Neural cell (in vitro differentiated cells): ENCODE measurements at regions not wholly inside any gene's neighbourhood (a gene's known extent, or its start where the extent isn't known, plus 50 kb on each side); places are given as distances from the start of the nearest gene placed in this dataset.

ENCODE experiments used
- H2AFZ ChIP-seq: fragments of 200-600, 300-800 bp; sonication (generic), shearing (Covaris generic); 2 replicates; pipeline ENCODE4 v1.6.0; 2014; ENCODE audit warnings: low read depth, mild to moderate bottlenecking, antibody characterized with exemption, low read length, moderate library complexity
- H3F3A ChIP-seq: fragments of 200-600 bp; shearing (Covaris generic); 2 replicates; pipeline ENCODE4 v1.6.1; 2016; ENCODE audit warnings: mild to moderate bottlenecking, moderate library complexity, mixed read lengths, antibody characterized with exemption, low read length; ENCODE audit not compliant: insufficient read depth, poor library complexity, severe bottlenecking
- H3K27ac ChIP-seq: fragments of 200-600, 300-800 bp; sonication (generic), shearing (Covaris generic); 2 replicates; pipeline ENCODE4 v1.5.1; 2014; ENCODE audit warnings: mild to moderate bottlenecking, low read length, moderate library complexity
- H3K27me3 ChIP-seq: fragments of 300-800, 200-600 bp; sonication (generic), shearing (Covaris generic); 2 replicates; pipeline ENCODE4 v1.6.0; 2014; ENCODE audit warnings: mild to moderate bottlenecking, low read depth, low read length, moderate library complexity; ENCODE audit not compliant: insufficient read depth
- H3K36me3 ChIP-seq: fragments of 300-800, 200-600 bp; sonication (generic), shearing (Covaris generic); 2 replicates; pipeline ENCODE4 v1.5.1; 2014; ENCODE audit warnings: mild to moderate bottlenecking, antibody characterized with exemption, low read length, moderate library complexity; ENCODE audit not compliant: insufficient read depth
- H3K4me2 ChIP-seq: fragments of 300-800, 200-600 bp; sonication (generic), shearing (Covaris generic); 2 replicates; pipeline ENCODE4 v1.6.0; 2014; ENCODE audit warnings: mild to moderate bottlenecking, low read length
- H3K4me3 ChIP-seq: fragments of 300-800, 200-600 bp; sonication (generic), shearing (Covaris generic); 2 replicates; pipeline ENCODE4 v1.5.1; 2014; ENCODE audit warnings: mild to moderate bottlenecking, low read length, moderate library complexity
- H3K79me2 ChIP-seq: fragments of 200-600 bp; shearing (Covaris generic); replicated peaks from 2 replicates; pipeline ENCODE4 v1.6.0; 2014; ENCODE audit warnings: mild to moderate bottlenecking, low read length, moderate library complexity; ENCODE audit not compliant: insufficient read depth
- H3K9ac ChIP-seq: fragments of 300-800, 200-600 bp; sonication (generic), shearing (Covaris generic); 2 replicates; pipeline ENCODE4 v1.6.1; 2016; ENCODE audit warnings: mild to moderate bottlenecking, low read length, mixed read lengths
- H3K9me2 ChIP-seq: fragments of 200-600 bp; shearing (Covaris generic); 2 replicates; pipeline ENCODE4 v1.6.1; 2016; ENCODE audit warnings: mild to moderate bottlenecking, low read length, mixed read lengths; ENCODE audit not compliant: insufficient read depth
- H3K9me3 ChIP-seq: fragments of 200-600, 300-800 bp; sonication (generic), shearing (Covaris generic); 2 replicates; pipeline ENCODE4 v1.6.1; 2016; ENCODE audit warnings: mild to moderate bottlenecking, mixed run types, low read length, moderate library complexity, mixed read lengths
- H4K20me1 ChIP-seq: fragments of 200-600 bp; shearing (Covaris generic); 2 replicates; pipeline ENCODE4 v1.6.1; 2016; ENCODE audit warnings: mild to moderate bottlenecking, mixed run types; ENCODE audit not compliant: insufficient read depth
- EP300 ChIP-seq: fragments of 450-650 bp; conservative IDR thresholded peaks from 2 replicates; pipeline ENCODE4 v1.6.1; 2014; ENCODE audit warnings: antibody characterized with exemption, mild to moderate bottlenecking, moderate library complexity; ENCODE audit not compliant: poor library complexity, severe bottlenecking
- EZH2 ChIP-seq: fragments of 200-600, 300-800 bp; shearing (Covaris generic), sonication (generic); IDR thresholded peaks from 2 replicates; pipeline ENCODE4 v1.6.1; 2014; ENCODE audit warnings: antibody characterized with exemption, low read length, borderline replicate concordance, mild to moderate bottlenecking; ENCODE audit not compliant: insufficient read depth, poor library complexity, severe bottlenecking
- MXI1 ChIP-seq: fragments of 450-650 bp; conservative IDR thresholded peaks from 2 replicates; pipeline ENCODE4 v1.6.1; 2014; ENCODE audit warnings: antibody characterized with exemption, mild to moderate bottlenecking; ENCODE audit not compliant: poor library complexity, severe bottlenecking
- POLR2AphosphoS5 ChIP-seq: IDR thresholded peaks from 2 replicates; pipeline ENCODE4 v1.6.1; 2012
- RAD21 ChIP-seq: fragments of 450-650 bp; conservative IDR thresholded peaks from 2 replicates; pipeline ENCODE4 v1.6.1; 2014; ENCODE audit warnings: antibody characterized with exemption, mild to moderate bottlenecking, moderate library complexity
- SMC3 ChIP-seq: fragments of 450-650 bp; conservative IDR thresholded peaks from 2 replicates; pipeline ENCODE4 v1.6.1; 2014; ENCODE audit warnings: antibody characterized with exemption, mild to moderate bottlenecking, moderate library complexity; ENCODE audit not compliant: poor library complexity
- TAF1 ChIP-seq: IDR thresholded peaks from 2 replicates; pipeline ENCODE4 v1.6.1; 2012; ENCODE audit warnings: low read depth
- TF ChIP-seq, protein P1 (sequence below): fragments of 450-650 bp; IDR thresholded peaks from 2 replicates; pipeline ENCODE4 v1.5.1; 2014; ENCODE audit warnings: antibody characterized with exemption, mild to moderate bottlenecking, moderate library complexity; ENCODE audit not compliant: poor library complexity, severe bottlenecking
- TF ChIP-seq, protein P2 (sequence below): IDR thresholded peaks from 2 replicates; pipeline ENCODE4 v1.6.1; 2012; ENCODE audit warnings: borderline replicate concordance

DNA sequence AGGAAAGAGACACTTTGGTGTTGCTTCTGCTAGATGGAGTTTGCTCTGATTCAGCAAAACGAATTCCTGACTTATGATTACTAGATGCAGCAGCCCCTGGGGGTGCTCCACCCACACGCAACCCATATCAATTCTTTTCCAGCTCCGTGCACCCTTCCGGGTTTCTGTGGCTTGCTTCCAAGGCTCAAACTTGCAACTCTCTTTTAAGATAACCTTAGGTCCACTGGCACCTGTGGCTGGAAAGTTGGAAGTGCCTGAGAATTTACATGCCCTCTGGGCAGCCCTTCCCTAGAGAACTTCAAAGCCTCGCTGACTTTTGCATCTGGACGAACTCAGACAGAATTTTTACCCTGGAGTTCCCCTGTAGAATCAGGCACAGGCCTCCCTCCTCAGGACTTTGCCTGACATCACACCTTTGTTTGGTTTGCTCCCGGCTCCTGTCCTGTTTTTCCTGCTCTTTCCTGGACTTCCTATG lies 224.9 kb downstream of the SNX18 start:
- Histone ChIP-seq H3K36me3 (no peaks in the 10 kb centered on the region), H3K79me2 (no peaks in the 10 kb centered on the region), H3K27me3 (no peaks in the 10 kb centered on the region), H3K9me3 (no peaks in the 10 kb centered on the region), H3K9ac (no peak overlapping the region), H2AFZ (no peak overlapping the region), H3F3A (no peaks in the 10 kb centered on the region), H4K20me1 (no peaks in the 10 kb centered on the region), H3K9me2 (no peaks in the 10 kb centered on the region), H3K27ac (no peak overlapping the region), H3K4me3 (no peak overlapping the region), H3K4me2 (no peak overlapping the region)
- TF ChIP-seq EZH2 (no peak), TAF1 (no peak), SMC3 (no peak), EP300 (no peak)
- TF ChIP-seq, protein P1, sequence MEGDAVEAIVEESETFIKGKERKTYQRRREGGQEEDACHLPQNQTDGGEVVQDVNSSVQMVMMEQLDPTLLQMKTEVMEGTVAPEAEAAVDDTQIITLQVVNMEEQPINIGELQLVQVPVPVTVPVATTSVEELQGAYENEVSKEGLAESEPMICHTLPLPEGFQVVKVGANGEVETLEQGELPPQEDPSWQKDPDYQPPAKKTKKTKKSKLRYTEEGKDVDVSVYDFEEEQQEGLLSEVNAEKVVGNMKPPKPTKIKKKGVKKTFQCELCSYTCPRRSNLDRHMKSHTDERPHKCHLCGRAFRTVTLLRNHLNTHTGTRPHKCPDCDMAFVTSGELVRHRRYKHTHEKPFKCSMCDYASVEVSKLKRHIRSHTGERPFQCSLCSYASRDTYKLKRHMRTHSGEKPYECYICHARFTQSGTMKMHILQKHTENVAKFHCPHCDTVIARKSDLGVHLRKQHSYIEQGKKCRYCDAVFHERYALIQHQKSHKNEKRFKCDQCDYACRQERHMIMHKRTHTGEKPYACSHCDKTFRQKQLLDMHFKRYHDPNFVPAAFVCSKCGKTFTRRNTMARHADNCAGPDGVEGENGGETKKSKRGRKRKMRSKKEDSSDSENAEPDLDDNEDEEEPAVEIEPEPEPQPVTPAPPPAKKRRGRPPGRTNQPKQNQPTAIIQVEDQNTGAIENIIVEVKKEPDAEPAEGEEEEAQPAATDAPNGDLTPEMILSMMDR: no peak
- TF ChIP-seq, protein P2, sequence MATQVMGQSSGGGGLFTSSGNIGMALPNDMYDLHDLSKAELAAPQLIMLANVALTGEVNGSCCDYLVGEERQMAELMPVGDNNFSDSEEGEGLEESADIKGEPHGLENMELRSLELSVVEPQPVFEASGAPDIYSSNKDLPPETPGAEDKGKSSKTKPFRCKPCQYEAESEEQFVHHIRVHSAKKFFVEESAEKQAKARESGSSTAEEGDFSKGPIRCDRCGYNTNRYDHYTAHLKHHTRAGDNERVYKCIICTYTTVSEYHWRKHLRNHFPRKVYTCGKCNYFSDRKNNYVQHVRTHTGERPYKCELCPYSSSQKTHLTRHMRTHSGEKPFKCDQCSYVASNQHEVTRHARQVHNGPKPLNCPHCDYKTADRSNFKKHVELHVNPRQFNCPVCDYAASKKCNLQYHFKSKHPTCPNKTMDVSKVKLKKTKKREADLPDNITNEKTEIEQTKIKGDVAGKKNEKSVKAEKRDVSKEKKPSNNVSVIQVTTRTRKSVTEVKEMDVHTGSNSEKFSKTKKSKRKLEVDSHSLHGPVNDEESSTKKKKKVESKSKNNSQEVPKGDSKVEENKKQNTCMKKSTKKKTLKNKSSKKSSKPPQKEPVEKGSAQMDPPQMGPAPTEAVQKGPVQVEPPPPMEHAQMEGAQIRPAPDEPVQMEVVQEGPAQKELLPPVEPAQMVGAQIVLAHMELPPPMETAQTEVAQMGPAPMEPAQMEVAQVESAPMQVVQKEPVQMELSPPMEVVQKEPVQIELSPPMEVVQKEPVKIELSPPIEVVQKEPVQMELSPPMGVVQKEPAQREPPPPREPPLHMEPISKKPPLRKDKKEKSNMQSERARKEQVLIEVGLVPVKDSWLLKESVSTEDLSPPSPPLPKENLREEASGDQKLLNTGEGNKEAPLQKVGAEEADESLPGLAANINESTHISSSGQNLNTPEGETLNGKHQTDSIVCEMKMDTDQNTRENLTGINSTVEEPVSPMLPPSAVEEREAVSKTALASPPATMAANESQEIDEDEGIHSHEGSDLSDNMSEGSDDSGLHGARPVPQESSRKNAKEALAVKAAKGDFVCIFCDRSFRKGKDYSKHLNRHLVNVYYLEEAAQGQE: no peak

DNA sequence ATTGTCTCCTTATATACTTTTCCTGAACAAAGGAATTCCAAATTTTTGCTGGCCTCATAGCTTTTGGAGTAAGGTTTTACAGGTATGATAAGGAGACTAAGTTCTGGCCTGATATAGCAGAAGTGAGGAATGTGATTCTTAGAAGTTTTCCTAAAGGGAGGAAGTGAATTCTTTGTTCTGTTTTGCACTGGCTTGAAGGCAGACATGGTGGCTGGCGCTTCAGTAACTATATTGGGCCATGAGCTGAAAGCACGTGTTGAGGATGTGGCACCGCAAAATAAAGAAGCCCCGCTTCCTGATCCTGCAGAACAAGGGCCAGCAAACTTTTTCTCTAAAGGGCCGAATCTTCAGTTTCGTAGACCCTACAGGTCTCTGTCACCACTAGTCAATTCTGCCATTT lies 224.2 kb downstream of the SNX18 start:
- H4K20me1 ChIP-seq: no peaks in the 10 kb centered on the region
- H3K36me3 ChIP-seq: no peaks in the 10 kb centered on the region
- H3K27ac ChIP-seq: no peak overlapping the region
- no peaks in the 10 kb centered on the region for H3K9me3 ChIP-seq
- no peaks in the 10 kb centered on the region for H3K27me3 ChIP-seq
- H3F3A ChIP-seq: no peaks in the 10 kb centered on the region
- H3K4me2 ChIP-seq: no peak overlapping the region
- TF ChIP-seq EP300 (no peak), MXI1 (no peak), SMC3 (no peak), EZH2 (no peak), TAF1 (no peak), RAD21 (no peak), POLR2AphosphoS5 (no peak)
- TF ChIP-seq, protein P2: no peak
- TF ChIP-seq, protein P1: no peak
- no peak overlapping the region for H3K4me3 ChIP-seq
- H3K9me2 ChIP-seq: no peaks in the 10 kb centered on the region
- H2AFZ ChIP-seq: no peak overlapping the region
- no peak overlapping the region for H3K9ac ChIP-seq
- no peaks in the 10 kb centered on the region for H3K79me2 ChIP-seq
